Peyer's patch (tissue), 4 donors: ENCODE measurements at regions not wholly inside any gene's neighbourhood (a gene's known extent, or its start where the extent isn't known, plus 50 kb on each side); places are given as distances from the start of the nearest gene placed in this dataset.

Experiments used
- DNase-seq, 3 donors: peaks; one replicate each; pipeline ENCODE4 v3.0.0-alpha.2; 2017 to 2019
- H3K27ac ChIP-seq, 4 donors: fragments of 200-600 bp; sonication (generic); one replicate each; pipeline ENCODE4 v1.5.1; 2016 to 2019
- H3K27me3 ChIP-seq, 2 donors: fragments of 200-600 bp; sonication (generic); one replicate each; pipeline ENCODE4 v1.5.1; 2019
- H3K36me3 ChIP-seq, 3 donors: fragments of 200-600 bp; sonication (generic); one replicate each; pipeline ENCODE4 v1.5.1; 2016 to 2019
- H3K4me1 ChIP-seq, 4 donors: fragments of 200-600 bp; sonication (generic); one replicate each; pipeline ENCODE4 v1.5.1; 2016 to 2019
- H3K4me3 ChIP-seq, 4 donors: fragments of 200-600 bp; sonication (generic); 1 replicate in 3 of 4; 2 replicates in 1 of 4; pipeline ENCODE4 v1.5.1; 2016 to 2019; ENCODE audit warnings: mild to moderate bottlenecking in 1 of 4
- H3K9me3 ChIP-seq, 4 donors: fragments of 200-600 bp; sonication (generic); one replicate each; pipeline ENCODE4 v1.5.1; 2016 to 2019; ENCODE audit warnings: mild to moderate bottlenecking in 1 of 4
- CTCF ChIP-seq, 6 experiments: fragments of 450-650 bp in 4 of 6; fragments of 200-600 bp in 2 of 6; sonication (generic) in 1 of 6; IDR thresholded peaks; one replicate each; pipeline ENCODE4 v1.5.1; 2017 to 2019; ENCODE audit warnings: antibody characterized with exemption in 6 of 6, mild to moderate bottlenecking in 3 of 6, moderate library complexity in 1 of 6
- POLR2A ChIP-seq, 2 donors: fragments of 450-650 bp; IDR thresholded peaks; one replicate each; pipeline ENCODE4 v1.5.1; 2017; ENCODE audit warnings: antibody characterized with exemption in 2 of 2, mild to moderate bottlenecking in 2 of 2, moderate library complexity in 2 of 2

GRCh38 chr16:79360267-79360666 lies 240.3 kb downstream of the MAF start:
- no peaks in the 10 kb centered on the region for H3K9me3 ChIP-seq
- H3K36me3 ChIP-seq: no peaks in the 10 kb centered on the region
- no peak overlapping the region for H3K4me3 ChIP-seq
- no peaks in the 10 kb centered on the region for H3K4me1 ChIP-seq
- H3K27ac ChIP-seq: no peak overlapping the region
- TF ChIP-seq POLR2A (IDR thresholded peaks at IDR 0.05) (no peak), CTCF (IDR thresholded peaks at IDR 0.05) (no peak)
- no peaks in the 10 kb centered on the region for H3K27me3 ChIP-seq
- no peak for DNase-seq

DNA sequence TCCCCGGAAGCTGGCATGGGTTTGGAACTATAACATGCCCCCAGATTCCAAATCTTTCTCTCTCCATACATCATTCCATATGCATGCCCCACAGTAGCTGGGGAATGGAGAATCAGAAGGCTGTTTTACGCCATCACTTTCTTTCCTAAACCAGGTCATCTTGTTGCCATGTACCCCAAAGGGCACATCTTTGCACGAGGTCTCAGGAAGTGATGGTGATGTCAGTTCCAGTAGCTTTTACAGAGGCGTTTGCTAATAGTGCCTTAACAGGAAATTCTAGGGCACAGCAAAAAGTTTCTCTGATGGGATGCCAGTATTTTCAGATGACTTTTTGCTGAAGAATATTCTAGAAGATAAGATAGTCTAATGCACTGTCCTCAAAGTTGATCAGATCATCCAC lies 241.5 kb downstream of the MAF start:
- Histone ChIP-seq H3K27ac (no peak overlapping the region), H3K36me3 (no peaks in the 10 kb centered on the region), H3K27me3 (no peaks in the 10 kb centered on the region), H3K9me3 (no peaks in the 10 kb centered on the region), H3K4me1 (no peaks in the 10 kb centered on the region), H3K4me3 (no peak overlapping the region)
- DNase-seq: no peak
- TF ChIP-seq CTCF (IDR thresholded peaks at IDR 0.05) (no peak), POLR2A (IDR thresholded peaks at IDR 0.05) (no peak)

DNA sequence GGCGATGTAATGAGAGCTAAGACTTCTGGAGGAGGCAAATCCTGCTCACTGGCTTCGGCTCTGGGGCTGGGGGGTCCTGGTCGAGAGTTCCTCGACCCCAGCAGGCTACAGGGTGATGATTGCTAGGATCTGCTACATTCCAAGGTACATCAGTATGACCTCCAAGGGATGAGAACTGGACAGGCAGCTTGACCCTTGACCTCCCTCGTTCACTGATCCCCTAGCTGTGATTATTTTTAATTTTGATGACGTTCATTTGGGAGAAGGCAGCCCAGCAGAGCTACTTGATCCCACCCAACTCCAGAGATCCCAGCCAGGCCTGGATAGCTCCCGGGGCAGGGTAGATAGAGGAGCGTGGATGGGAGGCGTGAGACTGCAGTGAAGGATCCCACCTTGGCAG lies 242.3 kb downstream of the MAF start:
- no peak for TF ChIP-seq POLR2A (IDR thresholded peaks at IDR 0.05)
- TF ChIP-seq CTCF (IDR thresholded peaks at IDR 0.05): no peak
- Histone ChIP-seq H3K4me1 (no peaks in the 10 kb centered on the region), H3K27me3 (no peaks in the 10 kb centered on the region), H3K36me3 (no peaks in the 10 kb centered on the region), H3K9me3 (no peaks in the 10 kb centered on the region), H3K4me3 (no peak overlapping the region), H3K27ac (no peak overlapping the region)
- DNase-seq: no peak

DNA sequence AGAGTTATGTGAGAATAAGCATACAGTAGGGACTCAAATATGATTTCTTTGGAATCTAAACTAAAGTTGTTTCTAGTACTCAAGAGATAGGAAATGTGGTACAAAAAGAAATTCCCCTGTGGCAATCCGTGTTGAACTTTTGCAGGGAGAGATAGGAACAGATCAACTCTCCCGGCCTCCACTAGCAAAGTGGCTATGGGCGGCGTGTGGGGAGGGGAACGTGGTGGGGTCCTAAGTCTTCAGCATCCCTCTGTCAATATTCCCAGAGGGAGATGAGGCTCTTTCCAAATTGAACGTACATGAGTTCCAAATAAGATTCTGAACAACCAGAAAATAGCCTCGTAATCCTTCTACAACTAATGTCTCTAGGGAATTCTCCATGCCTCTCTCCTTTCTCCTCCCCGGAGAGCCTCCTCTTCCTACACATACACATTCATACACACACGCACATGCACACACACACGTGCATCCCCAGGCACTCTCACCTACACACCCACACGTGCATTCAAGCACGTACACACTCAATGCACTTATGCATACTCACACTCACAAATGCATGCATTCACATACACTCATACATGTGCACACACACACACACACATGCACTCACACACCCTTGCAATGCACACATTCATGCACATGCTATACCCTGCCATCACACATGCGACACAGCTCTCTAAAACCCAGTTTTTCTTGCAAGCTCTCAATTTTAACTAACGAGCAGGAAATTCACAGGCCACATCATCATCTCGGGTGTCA lies 244.8 kb downstream of the MAF start:
- no peak for TF ChIP-seq CTCF (IDR thresholded peaks at IDR 0.05)
- no peak for TF ChIP-seq POLR2A (IDR thresholded peaks at IDR 0.05)
- H3K27me3 ChIP-seq: no peaks in the 10 kb centered on the region

DNA sequence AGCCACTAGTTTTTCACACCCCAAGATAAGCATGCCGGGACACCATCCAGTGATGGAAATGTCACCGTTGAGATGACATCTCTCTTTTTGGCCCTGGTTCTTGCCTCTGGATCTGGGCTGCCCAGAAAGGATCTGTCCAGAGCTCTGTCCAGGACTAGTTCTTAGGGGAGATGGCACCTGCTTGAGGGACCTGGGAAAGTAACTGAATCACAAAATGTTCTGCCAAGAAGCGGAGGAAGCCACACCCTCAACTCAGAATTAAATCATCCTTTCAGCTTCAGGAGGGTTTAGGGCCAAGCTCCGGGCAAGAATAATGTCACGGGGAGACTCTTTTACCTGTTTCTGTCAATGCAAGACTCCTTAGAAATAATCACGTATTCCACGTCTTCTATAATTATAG lies 248.6 kb downstream of the MAF start:
- H3K27ac ChIP-seq: no peak overlapping the region
- no peak for DNase-seq
- no peak for TF ChIP-seq POLR2A (IDR thresholded peaks at IDR 0.05)
- TF ChIP-seq CTCF (IDR thresholded peaks at IDR 0.05): no peak
- H3K27me3 ChIP-seq: no peaks in the 10 kb centered on the region
- no peak overlapping the region for H3K4me3 ChIP-seq
- H3K36me3 ChIP-seq: no peaks in the 10 kb centered on the region
- no peaks in the 10 kb centered on the region for H3K9me3 ChIP-seq
- H3K4me1 ChIP-seq: no peaks in the 10 kb centered on the region

More for the DNA sequence above, 244.8 kb downstream of the MAF start:
- no peak overlapping the region for H3K27ac ChIP-seq
- no peak overlapping the region for H3K4me3 ChIP-seq
- H3K9me3 ChIP-seq: no peaks in the 10 kb centered on the region
- no peaks in the 10 kb centered on the region for H3K4me1 ChIP-seq
- no peak for DNase-seq
- no peaks in the 10 kb centered on the region for H3K36me3 ChIP-seq

GRCh38 chr16:79349803-79350202 lies 250.7 kb downstream of the MAF start:
- Histone ChIP-seq H3K4me1 (no peaks in the 10 kb centered on the region), H3K27ac (no peak overlapping the region), H3K36me3 (no peaks in the 10 kb centered on the region), H3K27me3 (no peaks in the 10 kb centered on the region), H3K9me3 (no peaks in the 10 kb centered on the region), H3K4me3 (no peak overlapping the region)
- DNase-seq: no peak
- TF ChIP-seq CTCF (IDR thresholded peaks at IDR 0.05) (no peak), POLR2A (IDR thresholded peaks at IDR 0.05) (no peak)
